Endothelial cell of umbilical vein (primary cell): ENCODE measurements at regions not wholly inside any gene's neighbourhood (a gene's known extent, or its start where the extent isn't known, plus 50 kb on each side); places are given as distances from the start of the nearest gene placed in this dataset.

Experiments
- EZH2 ChIP-seq: IDR thresholded peaks from 2 replicates; pipeline ENCODE4 v1.6.1; 2012; ENCODE audit warnings: borderline replicate concordance, low read depth, mild to moderate bottlenecking, moderate library complexity, low read length, inconsistent platforms; ENCODE audit not compliant: severe bottlenecking
- MYC ChIP-seq: IDR thresholded peaks from one replicate; pipeline ENCODE4 v1.6.1; 2011; ENCODE audit warnings: mild to moderate bottlenecking, low read depth, low read length
- POLR2A ChIP-seq: IDR thresholded peaks from 2 replicates; pipeline ENCODE4 v1.6.1; 2012; ENCODE audit warnings: low read depth, mild to moderate bottlenecking, control low read depth, low read length
- POLR2AphosphoS5 ChIP-seq: IDR thresholded peaks from 2 replicates; pipeline ENCODE4 v1.6.1; 2012; ENCODE audit warnings: low read depth, mild to moderate bottlenecking, control low read depth, low read length, moderate library complexity; ENCODE audit not compliant: insufficient read depth
- TF ChIP-seq, protein P1 (sequence below), 2 donors: IDR thresholded peaks; 1 replicate in 1 of 2; 2 replicates in 1 of 2; pipeline ENCODE4 v1.5.1; 2011; ENCODE audit warnings: low read length in 2 of 2, mild to moderate bottlenecking in 2 of 2, moderate library complexity in 2 of 2, control low read depth in 1 of 2, inconsistent platforms in 1 of 2, low read depth in 1 of 2; ENCODE audit not compliant: insufficient read depth in 1 of 2; ENCODE audit errors: extremely low read depth in 1 of 2

DNA sequence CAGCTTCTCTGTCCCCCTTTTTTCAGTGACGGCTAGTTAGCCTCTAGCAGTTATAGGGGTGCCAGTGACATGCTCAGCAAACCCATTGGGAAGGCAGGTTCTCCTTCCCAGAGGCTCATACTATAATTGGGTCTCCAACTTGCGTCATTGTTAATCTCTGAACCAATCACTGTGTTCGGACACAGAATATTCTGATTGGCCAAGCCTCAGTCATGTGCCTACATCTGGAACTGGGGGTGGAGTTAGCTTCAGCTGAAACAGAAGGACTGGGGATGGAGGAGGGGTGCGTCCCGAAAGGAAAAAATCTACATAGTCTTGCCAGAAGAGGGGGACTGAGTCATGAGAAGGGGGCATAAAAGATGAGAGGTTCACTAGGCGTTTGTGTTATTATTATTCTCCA is 165.6 kb downstream of the SUDS3 start:
- TF ChIP-seq, protein P1, sequence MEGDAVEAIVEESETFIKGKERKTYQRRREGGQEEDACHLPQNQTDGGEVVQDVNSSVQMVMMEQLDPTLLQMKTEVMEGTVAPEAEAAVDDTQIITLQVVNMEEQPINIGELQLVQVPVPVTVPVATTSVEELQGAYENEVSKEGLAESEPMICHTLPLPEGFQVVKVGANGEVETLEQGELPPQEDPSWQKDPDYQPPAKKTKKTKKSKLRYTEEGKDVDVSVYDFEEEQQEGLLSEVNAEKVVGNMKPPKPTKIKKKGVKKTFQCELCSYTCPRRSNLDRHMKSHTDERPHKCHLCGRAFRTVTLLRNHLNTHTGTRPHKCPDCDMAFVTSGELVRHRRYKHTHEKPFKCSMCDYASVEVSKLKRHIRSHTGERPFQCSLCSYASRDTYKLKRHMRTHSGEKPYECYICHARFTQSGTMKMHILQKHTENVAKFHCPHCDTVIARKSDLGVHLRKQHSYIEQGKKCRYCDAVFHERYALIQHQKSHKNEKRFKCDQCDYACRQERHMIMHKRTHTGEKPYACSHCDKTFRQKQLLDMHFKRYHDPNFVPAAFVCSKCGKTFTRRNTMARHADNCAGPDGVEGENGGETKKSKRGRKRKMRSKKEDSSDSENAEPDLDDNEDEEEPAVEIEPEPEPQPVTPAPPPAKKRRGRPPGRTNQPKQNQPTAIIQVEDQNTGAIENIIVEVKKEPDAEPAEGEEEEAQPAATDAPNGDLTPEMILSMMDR (IDR thresholded peaks at IDR 0.05; ENCODE audit: extremely low read depth in 1 of 2, insufficient read depth in 1 of 2, low read depth in 1 of 2, low read length in 2 of 2), result no peak
- TF ChIP-seq POLR2A (no peak), EZH2 (no peak), POLR2AphosphoS5 (no peak), MYC (no peak)
